ENCODE measurements at regions not wholly inside any gene's neighbourhood (a gene's known extent, or its start where the extent isn't known, plus 50 kb on each side); places are given as distances from the start of the nearest gene placed in this dataset.

DNA sequence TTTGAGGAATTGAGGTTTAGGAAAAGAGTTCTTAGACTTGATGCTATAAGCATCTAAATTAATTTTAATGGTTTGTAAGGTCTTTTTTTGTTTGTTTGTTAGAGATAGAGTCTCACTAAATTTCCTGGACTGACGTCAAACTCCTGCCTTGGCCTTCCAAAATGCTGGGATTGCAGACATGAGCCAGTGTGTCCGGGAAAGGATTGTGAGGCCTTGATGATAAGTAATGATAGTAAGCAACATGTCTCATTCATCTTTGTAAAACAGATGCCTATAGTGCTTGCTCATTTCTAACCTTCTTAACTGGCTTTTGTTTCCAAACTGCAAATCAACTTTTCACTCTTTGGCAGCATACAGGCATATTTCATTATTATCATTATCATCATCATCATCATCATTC, 176.0 kb upstream of the KCND2 start:
- no peak for ATAC-seq
- TF ChIP-seq ISL1 (CRISPR knock-in tag; IDR thresholded peaks at IDR 0.05) (no peak), OSR1 (CRISPR knock-in tag; IDR thresholded peaks at IDR 0.05) (no peak), TCF4 (CRISPR knock-in tag; IDR thresholded peaks at IDR 0.05; ENCODE audit: borderline replicate concordance) (no peak), ZC3H10 (CRISPR knock-in tag; IDR thresholded peaks at IDR 0.05) (no peak), GLIS3 (CRISPR knock-in tag; IDR thresholded peaks at IDR 0.05) (no peak), RARB (CRISPR knock-in tag; IDR thresholded peaks at IDR 0.05) (no peak), PPARA (CRISPR knock-in tag; IDR thresholded peaks at IDR 0.05; ENCODE audit: borderline replicate concordance) (no peak)
- TF ChIP-seq, protein P1, sequence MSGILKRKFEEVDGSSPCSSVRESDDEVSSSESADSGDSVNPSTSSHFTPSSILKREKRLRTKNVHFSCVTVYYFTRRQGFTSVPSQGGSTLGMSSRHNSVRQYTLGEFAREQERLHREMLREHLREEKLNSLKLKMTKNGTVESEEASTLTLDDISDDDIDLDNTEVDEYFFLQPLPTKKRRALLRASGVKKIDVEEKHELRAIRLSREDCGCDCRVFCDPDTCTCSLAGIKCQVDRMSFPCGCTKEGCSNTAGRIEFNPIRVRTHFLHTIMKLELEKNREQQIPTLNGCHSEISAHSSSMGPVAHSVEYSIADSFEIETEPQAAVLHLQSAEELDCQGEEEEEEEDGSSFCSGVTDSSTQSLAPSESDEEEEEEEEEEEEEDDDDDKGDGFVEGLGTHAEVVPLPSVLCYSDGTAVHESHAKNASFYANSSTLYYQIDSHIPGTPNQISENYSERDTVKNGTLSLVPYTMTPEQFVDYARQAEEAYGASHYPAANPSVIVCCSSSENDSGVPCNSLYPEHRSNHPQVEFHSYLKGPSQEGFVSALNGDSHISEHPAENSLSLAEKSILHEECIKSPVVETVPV (CRISPR knock-in tag; IDR thresholded peaks at IDR 0.05) = no peak

DNA sequence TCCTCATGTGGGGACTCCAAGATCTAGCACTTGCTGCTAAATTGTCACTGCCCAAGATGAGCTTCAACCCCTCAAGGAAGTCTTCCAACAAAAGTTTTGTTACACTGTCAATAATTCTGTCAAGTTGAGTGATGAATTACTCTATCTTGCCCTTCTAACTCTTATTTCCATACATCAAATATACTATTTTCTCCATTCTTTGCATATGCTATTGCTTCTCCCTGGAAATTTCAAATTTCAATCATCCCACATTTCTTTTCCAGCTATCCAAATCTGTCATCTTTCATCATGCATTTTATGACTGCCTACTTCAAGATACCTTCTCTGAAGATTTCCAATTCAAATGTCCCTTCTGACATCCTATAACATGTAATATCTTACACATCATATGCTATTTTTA, 175.2 kb upstream of the KCND2 start:
- no peak for TF ChIP-seq TOX (CRISPR knock-in tag; IDR thresholded peaks at IDR 0.05; ENCODE audit: borderline replicate concordance)
- TF ChIP-seq, protein P1 (CRISPR knock-in tag; IDR thresholded peaks at IDR 0.05) = no peak
- TF ChIP-seq, protein P2, sequence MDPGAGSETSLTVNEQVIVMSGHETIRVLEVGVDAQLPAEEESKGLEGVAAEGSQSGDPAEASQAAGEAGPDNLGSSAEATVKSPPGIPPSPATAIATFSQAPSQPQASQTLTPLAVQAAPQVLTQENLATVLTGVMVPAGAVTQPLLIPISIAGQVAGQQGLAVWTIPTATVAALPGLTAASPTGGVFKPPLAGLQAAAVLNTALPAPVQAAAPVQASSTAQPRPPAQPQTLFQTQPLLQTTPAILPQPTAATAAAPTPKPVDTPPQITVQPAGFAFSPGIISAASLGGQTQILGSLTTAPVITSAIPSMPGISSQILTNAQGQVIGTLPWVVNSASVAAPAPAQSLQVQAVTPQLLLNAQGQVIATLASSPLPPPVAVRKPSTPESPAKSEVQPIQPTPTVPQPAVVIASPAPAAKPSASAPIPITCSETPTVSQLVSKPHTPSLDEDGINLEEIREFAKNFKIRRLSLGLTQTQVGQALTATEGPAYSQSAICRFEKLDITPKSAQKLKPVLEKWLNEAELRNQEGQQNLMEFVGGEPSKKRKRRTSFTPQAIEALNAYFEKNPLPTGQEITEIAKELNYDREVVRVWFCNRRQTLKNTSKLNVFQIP (CRISPR knock-in tag; IDR thresholded peaks at IDR 0.05; ENCODE audit: borderline replicate concordance, low read depth) = no peak
- no peak for TF ChIP-seq ZNF70 (CRISPR knock-in tag; IDR thresholded peaks at IDR 0.05)
- no peak for TF ChIP-seq ISL1 (CRISPR knock-in tag; IDR thresholded peaks at IDR 0.05)
- TF ChIP-seq RARB (CRISPR knock-in tag; IDR thresholded peaks at IDR 0.05) = no peak
- ATAC-seq = no peak

DNA sequence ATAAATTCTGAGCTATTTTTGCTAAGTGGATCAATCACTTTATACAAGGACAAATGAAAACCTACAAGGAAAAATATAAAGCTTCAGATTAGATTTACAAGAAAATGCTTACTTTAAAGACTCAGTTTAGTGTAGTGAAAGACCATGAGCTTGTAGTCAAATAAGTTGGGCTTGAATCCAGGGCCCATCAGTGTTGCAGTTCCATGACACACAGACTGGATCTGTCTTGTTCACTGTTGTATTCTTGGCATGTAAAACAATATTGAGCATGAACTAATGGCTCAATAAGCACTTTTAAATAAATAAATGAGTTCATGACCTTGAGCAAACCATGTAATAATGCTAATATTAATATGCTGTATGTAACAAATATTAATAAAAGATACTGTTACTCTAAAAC, 164.6 kb upstream of the KCND2 start:
- ATAC-seq = no peak

More for the DNA sequence above, 164.6 kb upstream of the KCND2 start:
- TF ChIP-seq ZNF8 (CRISPR knock-in tag; IDR thresholded peaks at IDR 0.05) (no peak), ZFP30 (CRISPR knock-in tag; IDR thresholded peaks at IDR 0.05) (no peak), RARB (CRISPR knock-in tag; IDR thresholded peaks at IDR 0.05) (no peak), SNAI2 (CRISPR knock-in tag; IDR thresholded peaks at IDR 0.05) (no peak), ZFP3 (CRISPR knock-in tag; IDR thresholded peaks at IDR 0.05) (no peak), PPARA (CRISPR knock-in tag; IDR thresholded peaks at IDR 0.05; ENCODE audit: borderline replicate concordance) (no peak), TCF4 (CRISPR knock-in tag; IDR thresholded peaks at IDR 0.05; ENCODE audit: borderline replicate concordance) (no peak), GLIS3 (CRISPR knock-in tag; IDR thresholded peaks at IDR 0.05) (no peak), BACH2 (CRISPR knock-in tag; IDR thresholded peaks at IDR 0.05; ENCODE audit: borderline replicate concordance) (no peak), ISL1 (CRISPR knock-in tag; IDR thresholded peaks at IDR 0.05) (no peak)
- TF ChIP-seq, protein P3, sequence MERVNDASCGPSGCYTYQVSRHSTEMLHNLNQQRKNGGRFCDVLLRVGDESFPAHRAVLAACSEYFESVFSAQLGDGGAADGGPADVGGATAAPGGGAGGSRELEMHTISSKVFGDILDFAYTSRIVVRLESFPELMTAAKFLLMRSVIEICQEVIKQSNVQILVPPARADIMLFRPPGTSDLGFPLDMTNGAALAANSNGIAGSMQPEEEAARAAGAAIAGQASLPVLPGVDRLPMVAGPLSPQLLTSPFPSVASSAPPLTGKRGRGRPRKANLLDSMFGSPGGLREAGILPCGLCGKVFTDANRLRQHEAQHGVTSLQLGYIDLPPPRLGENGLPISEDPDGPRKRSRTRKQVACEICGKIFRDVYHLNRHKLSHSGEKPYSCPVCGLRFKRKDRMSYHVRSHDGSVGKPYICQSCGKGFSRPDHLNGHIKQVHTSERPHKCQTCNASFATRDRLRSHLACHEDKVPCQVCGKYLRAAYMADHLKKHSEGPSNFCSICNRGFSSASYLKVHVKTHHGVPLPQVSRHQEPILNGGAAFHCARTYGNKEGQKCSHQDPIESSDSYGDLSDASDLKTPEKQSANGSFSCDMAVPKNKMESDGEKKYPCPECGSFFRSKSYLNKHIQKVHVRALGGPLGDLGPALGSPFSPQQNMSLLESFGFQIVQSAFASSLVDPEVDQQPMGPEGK (CRISPR knock-in tag; IDR thresholded peaks at IDR 0.05; ENCODE audit: borderline replicate concordance) = no peak
- TF ChIP-seq, protein P4, sequence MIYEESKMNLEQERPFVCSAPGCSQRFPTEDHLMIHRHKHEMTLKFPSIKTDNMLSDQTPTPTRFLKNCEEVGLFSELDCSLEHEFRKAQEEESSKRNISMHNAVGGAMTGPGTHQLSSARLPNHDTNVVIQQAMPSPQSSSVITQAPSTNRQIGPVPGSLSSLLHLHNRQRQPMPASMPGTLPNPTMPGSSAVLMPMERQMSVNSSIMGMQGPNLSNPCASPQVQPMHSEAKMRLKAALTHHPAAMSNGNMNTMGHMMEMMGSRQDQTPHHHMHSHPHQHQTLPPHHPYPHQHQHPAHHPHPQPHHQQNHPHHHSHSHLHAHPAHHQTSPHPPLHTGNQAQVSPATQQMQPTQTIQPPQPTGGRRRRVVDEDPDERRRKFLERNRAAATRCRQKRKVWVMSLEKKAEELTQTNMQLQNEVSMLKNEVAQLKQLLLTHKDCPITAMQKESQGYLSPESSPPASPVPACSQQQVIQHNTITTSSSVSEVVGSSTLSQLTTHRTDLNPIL (CRISPR knock-in tag; IDR thresholded peaks at IDR 0.05; ENCODE audit: low read depth) = no peak
- TF ChIP-seq, protein P5, sequence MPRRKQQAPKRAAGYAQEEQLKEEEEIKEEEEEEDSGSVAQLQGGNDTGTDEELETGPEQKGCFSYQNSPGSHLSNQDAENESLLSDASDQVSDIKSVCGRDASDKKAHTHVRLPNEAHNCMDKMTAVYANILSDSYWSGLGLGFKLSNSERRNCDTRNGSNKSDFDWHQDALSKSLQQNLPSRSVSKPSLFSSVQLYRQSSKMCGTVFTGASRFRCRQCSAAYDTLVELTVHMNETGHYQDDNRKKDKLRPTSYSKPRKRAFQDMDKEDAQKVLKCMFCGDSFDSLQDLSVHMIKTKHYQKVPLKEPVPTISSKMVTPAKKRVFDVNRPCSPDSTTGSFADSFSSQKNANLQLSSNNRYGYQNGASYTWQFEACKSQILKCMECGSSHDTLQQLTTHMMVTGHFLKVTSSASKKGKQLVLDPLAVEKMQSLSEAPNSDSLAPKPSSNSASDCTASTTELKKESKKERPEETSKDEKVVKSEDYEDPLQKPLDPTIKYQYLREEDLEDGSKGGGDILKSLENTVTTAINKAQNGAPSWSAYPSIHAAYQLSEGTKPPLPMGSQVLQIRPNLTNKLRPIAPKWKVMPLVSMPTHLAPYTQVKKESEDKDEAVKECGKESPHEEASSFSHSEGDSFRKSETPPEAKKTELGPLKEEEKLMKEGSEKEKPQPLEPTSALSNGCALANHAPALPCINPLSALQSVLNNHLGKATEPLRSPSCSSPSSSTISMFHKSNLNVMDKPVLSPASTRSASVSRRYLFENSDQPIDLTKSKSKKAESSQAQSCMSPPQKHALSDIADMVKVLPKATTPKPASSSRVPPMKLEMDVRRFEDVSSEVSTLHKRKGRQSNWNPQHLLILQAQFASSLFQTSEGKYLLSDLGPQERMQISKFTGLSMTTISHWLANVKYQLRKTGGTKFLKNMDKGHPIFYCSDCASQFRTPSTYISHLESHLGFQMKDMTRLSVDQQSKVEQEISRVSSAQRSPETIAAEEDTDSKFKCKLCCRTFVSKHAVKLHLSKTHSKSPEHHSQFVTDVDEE (CRISPR knock-in tag; IDR thresholded peaks at IDR 0.05) = no peak

All from SK-N-SH treated with all-trans-retinoic acid at 6 μM for 48 hours (cell line).